WERI-Rb-1 (cell line): ENCODE measurements at regions not wholly inside any gene's neighbourhood (a gene's known extent, or its start where the extent isn't known, plus 50 kb on each side); places are given as distances from the start of the nearest gene placed in this dataset.

Experiments
- DNase-seq: peaks from one replicate; pipeline ENCODE4 v3.0.0-alpha.2; 2020
- H3K27ac ChIP-seq: fragments of 250-450 bp; sonication (Bioruptor Pico); 2 replicates; pipeline ENCODE4 v1.5.1; 2020; ENCODE audit warnings: mild to moderate bottlenecking, moderate library complexity
- H3K27me3 ChIP-seq: fragments of 250-450 bp; sonication (Bioruptor Pico); 2 replicates; pipeline ENCODE4 v1.5.1; 2021; ENCODE audit warnings: mild to moderate bottlenecking, low read depth, moderate library complexity; ENCODE audit not compliant: insufficient read depth, severe bottlenecking
- H3K36me3 ChIP-seq: fragments of 250-450 bp; sonication (Bioruptor Pico); 2 replicates; pipeline ENCODE4 v1.5.1; 2020; ENCODE audit warnings: mild to moderate bottlenecking, moderate library complexity
- H3K4me3 ChIP-seq: 2 replicates; pipeline ENCODE4 v1.5.1; 2011; ENCODE audit warnings: low read depth, mild to moderate bottlenecking, control low read depth, low read length
- H3K9me3 ChIP-seq: fragments of 250-450 bp; sonication (Bioruptor Pico); 2 replicates; pipeline ENCODE4 v1.5.1; 2021; ENCODE audit warnings: mild to moderate bottlenecking, moderate library complexity; ENCODE audit not compliant: severe bottlenecking
- TF ChIP-seq, protein P1 (sequence below): IDR thresholded peaks from 2 replicates; pipeline ENCODE4 v1.5.1; 2011; ENCODE audit warnings: low read depth, mild to moderate bottlenecking, control low read depth, inconsistent platforms, low read length

GRCh38 chr19:28039677-28040381 is 1173.1 kb downstream of the UQCRFS1 start:
- Histone ChIP-seq H3K27me3 (no peaks in the 10 kb centered on the region), H3K4me3 (no peak overlapping the region), H3K9me3 (peaks cover 5% of the 10 kb centered on the region), H3K27ac (no peak overlapping the region), H3K36me3 (no peaks in the 10 kb centered on the region)
- TF ChIP-seq, protein P1, sequence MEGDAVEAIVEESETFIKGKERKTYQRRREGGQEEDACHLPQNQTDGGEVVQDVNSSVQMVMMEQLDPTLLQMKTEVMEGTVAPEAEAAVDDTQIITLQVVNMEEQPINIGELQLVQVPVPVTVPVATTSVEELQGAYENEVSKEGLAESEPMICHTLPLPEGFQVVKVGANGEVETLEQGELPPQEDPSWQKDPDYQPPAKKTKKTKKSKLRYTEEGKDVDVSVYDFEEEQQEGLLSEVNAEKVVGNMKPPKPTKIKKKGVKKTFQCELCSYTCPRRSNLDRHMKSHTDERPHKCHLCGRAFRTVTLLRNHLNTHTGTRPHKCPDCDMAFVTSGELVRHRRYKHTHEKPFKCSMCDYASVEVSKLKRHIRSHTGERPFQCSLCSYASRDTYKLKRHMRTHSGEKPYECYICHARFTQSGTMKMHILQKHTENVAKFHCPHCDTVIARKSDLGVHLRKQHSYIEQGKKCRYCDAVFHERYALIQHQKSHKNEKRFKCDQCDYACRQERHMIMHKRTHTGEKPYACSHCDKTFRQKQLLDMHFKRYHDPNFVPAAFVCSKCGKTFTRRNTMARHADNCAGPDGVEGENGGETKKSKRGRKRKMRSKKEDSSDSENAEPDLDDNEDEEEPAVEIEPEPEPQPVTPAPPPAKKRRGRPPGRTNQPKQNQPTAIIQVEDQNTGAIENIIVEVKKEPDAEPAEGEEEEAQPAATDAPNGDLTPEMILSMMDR = no peak
- DNase-seq = no peak

DNA sequence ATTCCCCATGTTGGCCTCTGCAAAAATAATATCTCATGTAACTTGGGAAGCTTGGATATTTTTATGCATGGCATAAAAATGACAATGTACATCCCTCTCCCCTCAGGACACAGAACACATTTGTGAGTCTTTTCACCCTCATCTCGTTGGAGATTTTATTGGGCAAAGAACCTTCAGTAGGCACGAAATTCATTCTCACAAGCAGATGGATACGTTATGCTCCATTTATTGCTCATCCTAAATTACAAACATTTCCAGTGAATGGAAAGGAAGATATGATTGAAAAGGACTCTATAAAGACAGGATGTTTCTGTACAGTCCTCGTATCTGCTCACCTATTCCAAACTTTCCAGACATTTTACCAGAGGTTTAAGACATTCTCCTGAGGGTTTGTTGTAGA is 1175.8 kb downstream of the UQCRFS1 start:
- DNase-seq = no peak
- peaks cover 6% of the 10 kb centered on the region for H3K9me3 ChIP-seq
- no peak overlapping the region for H3K27ac ChIP-seq
- no peaks in the 10 kb centered on the region for H3K36me3 ChIP-seq
- TF ChIP-seq, protein P1 = no peak
- H3K4me3 ChIP-seq = no peak overlapping the region
- H3K27me3 ChIP-seq = no peaks in the 10 kb centered on the region

DNA sequence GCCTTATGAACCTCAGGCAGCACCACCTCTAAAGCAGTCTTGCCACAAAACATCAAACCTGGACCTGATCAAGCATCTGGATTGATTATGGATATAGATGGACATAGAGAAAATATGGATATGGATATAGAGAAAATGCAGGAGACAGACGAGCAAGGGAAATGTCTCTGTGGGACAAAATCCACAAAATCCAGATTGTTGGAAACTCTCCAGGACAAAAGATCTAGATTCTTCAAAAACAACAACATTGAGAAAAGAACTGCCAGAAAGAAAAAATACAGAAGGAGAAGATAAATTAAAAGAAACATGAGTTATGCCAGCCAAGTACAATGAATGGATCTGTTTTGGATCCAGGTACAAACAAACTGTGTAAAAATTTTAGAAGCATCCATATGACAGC is 1176.5 kb downstream of the UQCRFS1 start:
- no peak overlapping the region for H3K27ac ChIP-seq
- no peaks in the 10 kb centered on the region for H3K27me3 ChIP-seq
- peaks cover 4% of the 10 kb centered on the region for H3K9me3 ChIP-seq

DNA sequence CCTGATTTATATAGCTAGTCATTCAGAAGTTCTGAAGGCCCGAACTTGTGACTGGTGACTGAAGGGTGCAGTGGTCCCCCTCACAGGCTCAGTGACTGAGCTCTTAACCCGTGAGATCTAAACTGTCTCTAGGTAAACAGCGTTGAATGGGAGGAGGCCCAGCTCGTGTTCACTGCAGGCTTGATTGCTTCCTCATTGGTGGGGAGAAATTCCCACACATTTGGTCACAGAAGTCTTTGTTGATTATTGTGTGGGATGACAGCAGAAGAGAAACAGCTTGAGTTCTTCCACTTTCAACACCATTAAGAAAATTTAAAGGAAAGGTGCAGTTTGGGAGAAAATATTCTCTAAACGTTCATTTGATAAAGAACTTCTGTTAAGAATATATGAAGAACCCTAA is 1178.0 kb downstream of the UQCRFS1 start:
- DNase-seq = no peak
- no peak overlapping the region for H3K4me3 ChIP-seq
- no peaks in the 10 kb centered on the region for H3K36me3 ChIP-seq
- TF ChIP-seq, protein P1 = no peak
- H3K27me3 ChIP-seq = no peaks in the 10 kb centered on the region
- peaks cover 8% of the 10 kb centered on the region for H3K9me3 ChIP-seq
- no peak overlapping the region for H3K27ac ChIP-seq

More for the DNA sequence above, 1176.5 kb downstream of the UQCRFS1 start:
- DNase-seq = no peak
- Histone ChIP-seq H3K36me3 (no peaks in the 10 kb centered on the region), H3K4me3 (no peak overlapping the region)
- TF ChIP-seq, protein P1 = no peak

DNA sequence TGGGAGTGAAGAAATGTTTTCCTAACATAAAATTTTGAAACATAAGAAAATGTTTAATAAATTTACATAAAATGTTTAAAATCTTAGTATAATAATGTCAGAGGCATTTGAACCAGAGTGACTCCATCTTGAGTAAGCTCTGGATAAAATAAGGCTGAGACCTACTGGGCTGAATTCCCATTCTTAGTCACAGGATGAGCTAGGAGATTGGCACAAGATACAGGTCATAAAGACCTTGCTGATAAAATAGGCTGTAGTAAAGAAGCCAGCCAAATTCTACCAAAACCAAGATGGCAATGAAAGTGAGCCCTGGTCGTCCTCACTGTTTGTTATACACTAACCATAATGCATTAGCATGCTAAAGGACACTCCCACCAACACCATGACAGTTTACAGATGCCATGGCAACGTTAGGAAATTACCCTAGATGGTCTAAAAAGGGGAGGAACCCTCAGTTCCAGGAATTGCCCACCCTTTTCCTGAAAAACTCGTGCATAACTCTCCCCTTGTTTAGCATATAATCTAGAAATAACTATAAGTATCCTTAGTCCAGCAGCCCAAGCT is 1184.0 kb downstream of the UQCRFS1 start:
- DNase-seq = no peak
- Histone ChIP-seq H3K4me3 (no peak overlapping the region), H3K27me3 (no peaks in the 10 kb centered on the region), H3K36me3 (no peaks in the 10 kb centered on the region), H3K9me3 (peaks cover 7% of the 10 kb centered on the region), H3K27ac (no peak overlapping the region)
- TF ChIP-seq, protein P1 = no peak
